ENCODE measurements at regions not wholly inside any gene's neighbourhood (a gene's known extent, or its start where the extent isn't known, plus 50 kb on each side); places are given as distances from the start of the nearest gene placed in this dataset.

DNA sequence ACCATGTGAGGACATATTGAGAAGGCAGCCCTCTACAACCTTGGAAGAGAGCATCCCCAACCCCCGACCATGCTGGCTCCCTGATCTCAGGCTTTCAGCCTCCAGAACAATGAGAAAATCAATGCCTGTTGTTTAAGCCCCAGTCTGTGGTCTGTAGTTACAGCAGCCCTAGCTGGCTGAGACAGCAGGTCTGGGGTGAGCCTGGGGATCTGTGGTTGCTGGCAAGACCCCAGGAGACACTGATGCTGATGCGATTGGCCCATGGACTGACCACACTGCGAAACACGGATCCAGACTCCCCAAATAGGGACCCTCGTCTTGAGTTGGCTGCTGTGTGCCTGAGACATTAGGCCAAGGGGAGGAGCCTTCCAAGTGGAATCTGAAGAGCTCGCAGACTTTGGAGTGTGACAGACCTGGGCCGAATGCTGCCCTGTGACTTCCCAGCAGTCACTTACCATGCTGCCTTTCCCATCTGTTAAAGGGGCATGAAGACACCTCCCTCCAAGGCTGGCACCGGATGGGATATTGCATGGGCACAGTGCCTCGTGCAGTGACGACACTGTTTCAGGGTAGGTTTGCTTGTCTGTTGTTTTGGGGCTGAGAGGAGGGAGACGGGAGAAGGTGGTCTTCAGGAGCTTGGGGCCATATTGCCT is 147.8 kb upstream of the RPL38 start:
- DNase-seq = no peak

DNA sequence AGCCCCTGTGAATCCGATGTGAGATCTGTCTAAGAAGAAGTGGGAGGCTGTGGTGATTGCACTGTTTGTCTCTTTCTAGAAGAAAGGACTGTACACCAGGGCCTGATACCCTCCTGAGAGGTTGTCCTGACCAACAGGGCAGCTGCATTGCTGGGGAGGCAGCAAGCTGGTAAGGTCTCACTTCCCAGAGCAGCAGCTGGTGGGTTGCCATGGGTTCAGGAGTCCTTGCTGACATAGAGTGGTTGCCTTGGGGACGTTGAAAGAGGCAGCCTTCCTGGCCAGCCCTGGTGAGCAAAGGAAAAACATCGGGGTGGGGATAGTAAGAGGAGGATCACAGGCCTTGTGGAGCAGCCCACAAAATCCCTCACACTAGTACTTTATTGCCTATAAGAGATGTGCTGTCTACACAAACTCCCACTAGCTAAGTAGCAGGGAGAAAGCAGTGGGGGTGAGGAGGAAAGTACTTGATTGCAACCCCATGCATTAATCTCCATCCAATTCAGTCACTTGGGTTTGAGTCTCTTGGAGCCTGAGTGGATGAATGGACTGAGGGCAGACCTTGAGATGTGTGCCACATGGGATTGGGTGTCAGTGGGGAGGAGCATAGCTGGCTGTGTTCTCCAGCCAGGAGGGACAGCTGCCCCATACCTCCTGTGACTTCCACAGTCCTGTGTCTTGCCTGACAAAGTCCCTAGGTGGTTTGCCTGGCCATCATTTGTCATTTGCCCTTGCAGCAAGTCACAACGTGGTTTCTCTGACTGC is 143.8 kb upstream of the RPL38 start:
- no peak for DNase-seq

DNA sequence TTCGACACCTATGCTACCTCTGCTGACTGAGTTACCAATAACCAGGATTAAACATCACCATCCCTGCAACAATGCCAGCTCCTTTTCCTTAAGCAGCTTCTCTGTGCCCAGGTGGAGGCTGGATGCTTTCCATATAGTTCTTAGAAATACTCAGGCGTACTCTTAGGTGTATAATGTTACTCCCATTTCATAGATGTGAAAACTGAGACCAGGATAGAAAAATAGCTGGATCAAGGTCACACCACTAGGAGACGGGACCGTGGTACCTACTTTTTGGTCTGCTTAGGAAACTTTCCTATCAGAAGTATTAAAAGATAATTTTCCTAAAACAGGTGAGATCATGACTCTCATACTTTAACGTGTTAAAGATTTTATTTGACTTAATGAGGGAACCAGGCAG is 141.7 kb upstream of the RPL38 start:
- DNase-seq = no peak

DNA sequence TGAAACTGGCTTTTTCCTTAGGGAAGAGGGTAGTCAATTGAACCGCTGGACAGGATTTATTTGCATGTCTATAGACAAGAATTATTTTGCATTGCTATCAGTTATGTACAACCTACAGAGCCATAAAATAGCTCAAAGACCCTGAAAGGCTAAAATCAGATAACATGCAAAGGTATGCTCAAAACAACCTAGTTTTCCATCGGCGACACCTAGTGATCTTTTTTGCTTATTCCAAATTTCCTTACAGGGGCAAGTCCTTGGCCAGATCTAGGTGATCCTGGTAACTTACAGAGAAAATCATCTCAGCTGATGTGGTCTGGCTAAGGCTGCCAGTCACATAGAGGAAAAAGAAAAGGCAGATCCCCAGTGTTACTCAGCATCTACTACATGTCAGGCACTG is 141.2 kb upstream of the RPL38 start:
- DNase-seq = no peak

DNA sequence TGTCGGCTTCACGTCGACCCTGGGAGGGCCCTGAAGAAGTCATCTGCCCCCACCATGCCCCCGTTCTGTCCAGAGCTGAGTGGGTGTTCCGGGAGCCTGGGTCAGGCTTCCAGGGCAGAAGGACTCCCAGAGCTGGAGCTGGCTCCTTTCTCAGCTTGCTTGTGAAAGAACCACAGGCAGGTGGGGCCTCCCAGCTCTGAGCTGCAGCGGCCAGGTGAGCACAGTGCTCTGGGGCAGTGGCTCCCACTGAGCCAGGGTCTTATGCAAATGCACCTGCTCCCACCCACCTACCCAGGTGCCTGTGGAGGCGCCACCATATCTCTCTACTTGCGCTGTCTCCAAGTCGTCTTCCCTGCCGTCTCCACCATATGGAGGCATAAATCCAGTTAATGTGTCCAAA is 140.0 kb upstream of the RPL38 start:
- no peak for DNase-seq

DNA sequence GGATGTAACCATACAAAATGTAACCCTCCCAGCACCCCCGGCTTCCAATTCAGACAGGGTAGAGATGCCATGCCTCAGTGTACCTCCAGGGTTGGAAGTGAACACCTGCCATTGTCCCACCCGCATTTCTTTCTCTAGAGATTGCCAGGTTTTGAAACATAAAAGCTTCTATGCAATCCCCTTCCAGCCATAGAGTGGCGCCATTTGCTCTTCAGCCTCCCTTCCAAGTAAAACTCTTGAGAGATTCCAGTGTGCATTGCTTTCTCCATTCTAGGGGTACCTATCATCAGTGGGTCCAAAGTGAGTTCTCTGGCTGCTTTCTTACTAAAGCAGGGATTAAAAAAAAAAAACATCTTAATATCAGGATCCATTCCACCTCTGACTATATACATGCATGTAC is 133.1 kb upstream of the RPL38 start:
- DNase-seq = no peak

DNA sequence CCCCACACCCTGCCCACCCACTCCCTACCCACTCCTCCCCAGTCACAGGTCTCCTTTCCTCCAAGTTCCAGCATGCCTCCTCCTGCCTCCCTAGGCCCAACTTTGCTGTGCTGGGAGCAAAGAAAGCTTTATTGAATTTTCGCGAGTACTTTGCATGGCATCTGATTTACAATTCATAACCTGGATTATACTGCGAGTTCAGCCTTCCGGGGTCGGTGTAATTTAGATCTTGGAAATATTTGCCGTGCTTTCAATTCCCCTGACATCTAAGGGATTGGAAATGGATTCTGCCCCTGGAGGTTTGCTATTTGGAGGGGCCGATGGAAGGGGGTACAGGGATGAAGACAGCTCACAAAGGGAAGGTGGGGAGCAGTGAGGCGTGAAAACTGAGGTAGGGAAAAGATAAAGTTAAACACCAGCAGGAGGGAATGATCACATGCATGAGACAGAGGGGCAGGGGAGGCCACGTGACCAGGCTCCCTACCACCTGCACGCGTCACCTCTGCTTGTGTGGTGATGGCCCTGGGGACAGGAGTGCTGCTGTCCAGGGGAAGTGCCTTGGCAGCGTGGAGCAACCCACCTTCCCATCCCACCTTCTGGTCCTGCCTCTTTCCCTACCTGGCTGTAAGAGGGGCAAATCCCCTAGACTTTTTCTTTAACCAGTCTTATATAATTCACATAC is 132.3 kb upstream of the RPL38 start:
- DNase-seq = no peak

DNA sequence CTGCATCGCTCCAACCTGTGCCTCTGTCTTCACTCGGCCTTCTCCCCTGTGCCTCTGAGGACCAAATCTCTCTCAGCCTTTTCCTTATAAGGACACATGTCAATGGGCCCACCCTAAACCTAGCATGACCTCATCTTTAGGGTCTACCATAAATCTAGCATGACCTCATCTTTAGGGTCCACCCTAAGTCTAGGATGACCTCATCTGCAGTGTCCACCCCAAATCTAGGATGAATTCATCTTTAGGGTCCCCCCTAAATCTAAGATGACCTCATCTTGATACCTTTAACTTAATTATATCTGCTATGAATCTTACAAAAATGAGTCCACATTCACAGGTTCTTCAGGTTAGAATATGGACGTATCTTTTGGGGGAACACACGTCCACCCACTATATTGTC is 131.1 kb upstream of the RPL38 start:
- no peak for DNase-seq

DNA sequence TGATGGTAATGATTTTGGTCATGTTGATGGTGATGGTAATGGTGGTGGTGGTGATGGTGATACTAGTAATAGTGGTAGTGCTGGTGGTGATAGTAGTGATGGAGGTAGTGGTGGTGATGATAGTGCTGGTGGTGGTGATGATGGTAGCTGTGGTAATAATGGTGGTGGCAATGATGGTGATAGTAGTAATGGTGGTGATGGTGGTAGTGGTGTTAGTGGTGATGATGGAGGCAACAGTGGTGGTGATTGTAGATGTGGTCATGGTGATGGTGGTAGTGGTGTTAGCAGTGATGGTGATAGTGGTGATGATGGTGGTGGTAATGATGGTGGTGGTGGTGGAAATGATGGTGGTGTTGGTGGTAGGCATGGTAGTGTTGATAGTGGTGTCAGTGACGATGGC is 127.0 kb upstream of the RPL38 start:
- no peak for DNase-seq

DNA sequence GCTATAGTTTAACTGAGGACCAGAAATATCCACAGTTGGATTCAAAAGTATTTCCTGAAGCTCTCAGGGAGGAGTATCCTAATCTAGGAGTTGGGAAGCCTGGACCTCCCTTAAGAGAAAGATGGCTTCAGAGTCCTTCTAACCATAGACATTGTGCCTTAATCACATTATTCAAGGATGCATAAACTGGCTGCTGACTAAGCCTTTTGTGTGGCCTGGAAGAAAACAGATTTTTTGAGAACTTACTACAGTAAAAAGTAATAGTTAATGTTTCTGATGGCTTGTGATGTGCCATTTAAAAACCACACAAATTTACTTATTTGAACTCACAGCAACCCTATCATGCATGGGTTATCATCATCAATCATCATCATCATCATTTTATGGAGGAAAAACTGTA is 126.2 kb upstream of the RPL38 start:
- no peak for DNase-seq

DNA sequence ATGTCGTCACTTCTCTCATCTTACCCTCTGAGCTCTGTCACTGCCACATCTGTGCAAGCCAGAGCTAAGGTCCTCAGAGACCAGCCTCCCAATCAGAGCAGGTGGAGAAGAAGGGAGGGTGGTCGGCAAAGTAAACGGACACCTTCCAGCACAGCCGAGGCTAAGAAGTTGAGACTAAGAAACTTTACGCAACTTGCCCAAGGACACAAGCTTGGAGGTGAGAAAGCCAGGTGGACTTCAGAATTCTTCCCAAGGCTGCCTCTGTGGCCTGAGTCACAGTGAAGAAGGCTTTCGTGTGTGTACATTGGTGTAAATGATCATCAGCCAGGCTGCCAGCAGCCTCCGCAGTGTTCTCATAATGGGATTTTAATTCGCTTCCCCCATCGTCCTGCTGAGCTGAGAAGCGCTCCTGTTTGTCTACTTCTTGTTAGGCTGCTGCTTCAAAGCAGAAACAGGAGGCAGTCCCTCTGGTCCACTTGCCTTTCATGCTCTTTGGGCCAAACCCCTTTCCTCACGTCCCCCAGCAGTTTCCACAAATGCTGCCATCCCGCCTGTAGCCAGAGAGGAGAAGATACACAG is 125.0 kb upstream of the RPL38 start:
- no peak for DNase-seq

DNA sequence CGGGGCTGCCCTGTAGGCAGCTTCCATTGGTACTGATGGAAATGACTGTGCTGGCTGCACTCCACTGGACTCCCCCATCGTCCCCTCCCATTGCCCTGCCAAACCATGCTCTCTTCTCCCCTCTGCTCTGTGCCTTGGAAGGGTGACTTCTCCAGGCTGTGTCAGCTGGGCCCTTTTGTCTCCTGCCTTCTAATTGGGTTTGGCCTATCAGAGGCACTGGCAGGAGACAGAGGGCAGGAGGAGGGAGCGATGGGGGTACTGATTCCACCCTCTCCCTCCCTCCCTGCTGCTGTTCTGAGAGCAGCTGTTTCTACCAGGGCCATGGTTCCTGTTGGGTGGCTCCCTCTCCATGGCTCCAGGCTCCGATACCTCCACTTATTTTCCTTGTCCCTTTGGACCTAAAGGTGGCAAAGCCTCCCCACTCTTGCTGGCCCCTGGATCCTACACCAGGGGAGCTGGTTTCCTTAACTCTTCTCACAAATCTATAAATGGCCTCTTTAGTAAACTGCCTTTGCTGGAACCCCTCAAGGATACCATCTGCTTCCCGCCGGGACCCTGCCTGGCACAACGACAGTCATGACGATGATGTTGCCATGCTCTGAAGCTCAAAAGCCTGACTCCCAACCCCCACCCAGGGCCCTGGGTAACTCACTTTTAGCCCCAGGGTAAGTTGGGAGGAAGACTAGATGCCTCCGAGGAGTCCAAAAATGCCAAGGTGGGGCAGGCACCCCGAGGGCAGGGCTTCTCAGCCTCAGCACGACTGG is 123.8 kb upstream of the RPL38 start:
- no peak for DNase-seq

DNA sequence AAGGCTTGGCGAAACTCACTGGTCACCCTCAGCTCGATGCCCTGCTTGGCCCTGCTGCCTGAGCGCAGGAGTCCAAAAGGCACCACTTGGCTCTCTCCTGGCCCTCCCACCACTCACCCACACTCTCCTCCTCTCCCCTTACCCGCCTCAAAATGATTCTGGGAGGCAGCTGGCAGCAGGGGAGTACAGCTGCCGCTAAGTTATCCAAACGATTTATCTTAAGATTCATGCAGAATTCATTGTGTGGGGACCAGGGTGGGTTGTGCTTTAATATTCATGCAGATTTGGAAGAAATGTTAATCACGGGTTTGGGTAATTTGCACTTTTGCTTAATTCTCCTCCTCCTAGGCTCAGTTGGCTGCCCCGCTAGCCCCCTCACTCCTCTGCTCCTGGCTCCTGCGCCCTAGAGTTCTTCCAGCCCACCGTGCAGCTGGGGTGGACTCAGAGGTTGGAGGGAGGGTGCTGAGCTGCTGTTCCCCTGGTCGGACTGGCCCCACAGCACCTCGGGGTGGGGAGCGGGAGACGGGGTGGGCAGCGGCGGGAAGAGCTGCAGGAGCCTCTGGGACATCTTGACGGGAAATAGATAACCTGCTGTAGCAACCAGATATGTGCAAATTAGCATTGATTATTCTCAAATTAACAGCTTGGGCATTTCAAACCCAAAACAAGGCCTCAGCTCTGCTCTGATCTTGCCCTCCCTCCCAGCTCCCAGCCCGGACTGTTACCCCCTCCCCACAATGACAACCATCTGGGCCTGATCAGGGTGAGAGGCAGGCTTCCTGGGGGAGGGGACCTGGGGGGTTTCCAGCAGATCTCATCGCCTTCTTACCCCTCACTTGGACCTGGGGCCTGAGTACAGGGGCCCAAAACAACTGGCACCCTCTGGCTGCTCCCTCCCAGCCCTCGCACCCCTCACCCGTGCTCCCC is 122.6 kb upstream of the RPL38 start:
- no peak for DNase-seq

DNA sequence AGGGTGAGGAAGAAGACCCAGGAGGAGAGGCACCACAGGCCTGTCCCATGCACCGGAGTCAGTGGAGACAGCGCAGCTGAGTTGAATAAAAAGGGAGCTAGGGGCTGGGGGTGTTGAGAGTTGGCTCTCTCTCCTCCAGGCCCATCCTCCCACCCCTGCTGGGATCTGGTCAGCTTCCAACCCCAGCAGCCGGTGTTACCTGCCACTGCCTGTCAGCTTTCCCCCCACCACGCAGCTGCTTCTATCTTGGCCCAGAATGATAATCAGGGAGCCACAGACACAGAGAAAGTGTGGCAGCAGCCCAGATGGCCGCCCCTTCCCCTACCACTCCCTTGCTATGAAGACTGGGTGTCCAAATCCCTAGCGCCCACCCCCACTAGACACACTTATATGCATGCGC is 120.6 kb upstream of the RPL38 start:
- no peak for DNase-seq

DNA sequence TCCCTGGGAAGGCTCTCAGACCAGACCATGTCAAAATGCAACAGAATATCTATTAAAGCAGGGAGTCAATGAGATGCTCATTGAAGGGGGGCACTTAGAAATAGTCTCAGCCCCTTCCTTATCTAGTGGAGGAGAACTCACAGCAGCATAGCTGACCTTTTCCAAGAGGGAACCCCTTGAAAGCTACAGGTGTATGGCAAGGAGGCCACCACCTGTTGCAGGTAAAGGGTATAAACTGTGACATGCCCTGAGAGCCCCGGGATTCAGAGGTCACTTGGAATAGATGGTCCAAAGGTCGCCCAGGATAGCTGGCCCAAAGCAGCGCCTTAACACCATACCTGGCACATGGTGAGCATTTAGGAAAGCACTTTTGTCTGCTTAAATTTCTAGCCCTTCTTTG is 120.2 kb upstream of the RPL38 start:
- DNase-seq = no peak

DNA sequence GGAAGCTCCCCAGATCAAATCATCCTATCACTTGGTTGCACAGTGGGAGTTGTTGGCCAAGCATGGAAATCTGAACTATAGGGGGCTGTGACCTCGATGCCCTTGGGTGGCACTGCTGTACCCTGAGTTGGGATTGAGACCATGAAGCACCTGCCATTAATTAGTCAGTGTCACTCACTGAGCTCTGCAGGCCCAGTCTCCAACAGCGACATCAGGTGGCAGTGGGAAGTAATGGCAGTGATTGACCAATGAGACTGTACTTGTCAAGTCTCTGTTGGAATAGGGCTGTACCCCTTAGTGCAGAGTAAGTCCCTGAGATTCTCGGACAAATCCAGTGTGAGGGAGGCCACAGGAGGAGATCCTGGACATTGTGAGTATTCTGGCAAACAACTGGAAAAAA is 118.0 kb upstream of the RPL38 start:
- no peak for DNase-seq

DNA sequence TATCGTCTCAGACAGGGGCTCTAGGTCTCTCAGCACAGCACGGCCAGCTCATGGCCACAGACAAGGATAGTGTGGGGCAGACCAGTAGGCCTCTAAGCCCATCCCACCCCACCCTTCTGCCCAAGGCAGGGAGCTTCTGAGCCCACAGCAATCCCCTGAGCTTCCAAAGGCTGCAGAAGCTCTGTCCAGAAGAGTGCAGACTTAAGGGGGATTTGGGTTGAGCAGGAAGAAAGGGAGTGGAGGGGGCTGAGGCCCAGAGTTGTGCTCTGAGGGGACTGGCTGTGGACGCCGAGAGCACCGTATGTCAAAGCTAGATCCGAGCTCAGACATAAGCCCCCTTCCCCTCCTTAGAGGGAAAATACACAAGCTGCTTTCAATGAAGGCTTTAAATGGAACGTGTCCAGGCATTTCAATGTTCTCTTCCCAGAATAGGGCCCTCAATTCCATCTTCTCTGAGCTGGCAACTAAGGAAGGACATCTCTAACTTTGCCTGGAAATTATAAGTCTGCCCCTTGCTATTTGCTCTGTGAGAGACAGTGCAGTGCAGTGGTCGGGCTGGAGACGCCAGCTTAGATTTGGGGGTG is 116.4 kb upstream of the RPL38 start:
- no peak for DNase-seq

DNA sequence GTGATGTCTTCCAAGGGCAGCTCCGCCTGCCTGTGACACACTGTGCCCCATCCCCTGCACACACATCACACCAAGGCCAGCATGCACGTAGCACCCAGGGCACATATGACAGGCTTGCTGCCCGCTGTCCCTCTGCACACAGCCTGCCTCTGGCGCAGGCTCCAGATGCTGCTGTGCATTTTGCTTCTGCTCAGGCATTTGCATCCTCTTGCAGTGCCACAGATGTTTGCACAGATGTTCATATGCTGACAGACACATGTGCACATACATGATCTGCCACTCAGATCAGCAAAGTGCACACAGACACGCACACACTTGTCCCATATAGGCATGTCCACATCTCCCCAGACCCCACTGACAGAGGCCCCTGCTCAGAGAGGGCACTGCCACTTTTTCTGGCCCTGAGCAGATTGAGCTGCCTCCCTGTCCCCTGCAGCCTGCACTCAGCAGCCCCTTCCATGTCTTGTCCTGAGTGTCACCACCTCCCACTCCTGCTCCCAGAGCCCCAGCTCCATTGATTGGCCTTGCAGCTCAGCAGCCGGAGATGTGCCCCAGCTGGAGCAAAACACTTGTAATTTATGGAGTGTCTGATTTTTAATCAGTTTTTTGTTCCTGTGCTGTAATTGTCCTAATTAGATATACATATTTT is 115.1 kb upstream of the RPL38 start:
- DNase-seq = peak; percentile 51

DNA sequence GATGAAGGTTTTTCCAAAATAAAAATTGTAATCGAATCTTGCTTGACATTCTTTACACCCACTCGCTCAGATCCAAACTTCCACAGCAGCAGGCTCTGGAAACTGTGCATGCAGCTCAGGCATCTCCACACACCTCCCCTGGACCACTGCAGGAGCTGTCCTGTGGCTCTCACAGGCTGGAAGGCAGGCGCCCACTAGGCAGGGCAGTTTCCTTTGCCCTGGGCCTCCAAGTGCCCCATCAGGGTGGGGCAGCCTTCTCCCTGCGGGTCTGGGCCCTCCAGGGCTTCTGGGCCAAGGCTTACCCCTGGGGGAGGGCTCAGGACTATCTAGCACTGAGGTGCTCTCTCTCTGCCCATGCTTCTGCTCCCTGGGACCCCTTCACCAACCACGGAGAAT is 114.5 kb upstream of the RPL38 start:
- DNase-seq = no peak

DNA sequence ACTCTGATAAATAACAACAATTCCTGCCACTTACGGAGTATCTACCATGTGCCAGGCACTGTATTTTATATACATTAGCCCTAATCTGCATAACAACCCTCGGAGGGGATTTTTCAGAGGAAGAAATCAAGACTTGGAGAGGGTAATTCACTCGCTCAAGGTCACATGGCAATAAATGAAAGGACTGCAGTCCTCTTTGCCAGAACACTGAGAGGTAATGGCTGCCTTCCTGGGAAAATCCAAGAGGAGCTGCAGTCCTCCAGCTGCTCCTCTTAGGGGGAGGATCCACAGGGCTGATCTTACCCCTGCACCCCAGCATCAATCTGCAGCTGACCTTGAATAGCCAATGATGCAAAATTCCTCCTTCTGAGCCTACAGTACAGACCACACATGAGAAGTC is 114.1 kb upstream of the RPL38 start:
- no peak for DNase-seq
